Ishikawa (cell line): ENCODE measurements at regions not wholly inside any gene's neighbourhood (a gene's known extent, or its start where the extent isn't known, plus 50 kb on each side); places are given as distances from the start of the nearest gene placed in this dataset.

ENCODE experiments used
- CEBPB ChIP-seq: IDR thresholded peaks from 2 replicates; pipeline ENCODE4 v1.6.1; 2012
- EP300 ChIP-seq: IDR thresholded peaks from 2 replicates; pipeline ENCODE4 v1.6.1; 2012; ENCODE audit warnings: borderline replicate concordance
- RAD21 ChIP-seq: IDR thresholded peaks from 2 replicates; pipeline ENCODE4 v1.6.1; 2012; ENCODE audit warnings: low read depth
- REST ChIP-seq: IDR thresholded peaks from 2 replicates; pipeline ENCODE4 v1.6.1; 2012; ENCODE audit warnings: low read depth, mild to moderate bottlenecking
- TAF1 ChIP-seq: IDR thresholded peaks from 2 replicates; pipeline ENCODE4 v1.6.1; 2012; ENCODE audit warnings: low read depth, mild to moderate bottlenecking
- TCF12 ChIP-seq: IDR thresholded peaks from 2 replicates; pipeline ENCODE4 v1.6.1; 2012; ENCODE audit warnings: low read depth
- TEAD4 ChIP-seq: IDR thresholded peaks from 2 replicates; pipeline ENCODE4 v1.6.1; 2012
- YY1 ChIP-seq: IDR thresholded peaks from 2 replicates; pipeline ENCODE4 v1.6.1; 2012; ENCODE audit warnings: low read depth
- ZBTB7A ChIP-seq: IDR thresholded peaks from 2 replicates; pipeline ENCODE4 v1.6.1; 2012; ENCODE audit warnings: low read depth

GRCh38 chr5:97838214-97838613 lies 655.2 kb upstream of the RIOK2 start:
- TF ChIP-seq ZBTB7A: no peak
- no peak for TF ChIP-seq EP300
- no peak for TF ChIP-seq YY1
- TF ChIP-seq TAF1: no peak
- no peak for TF ChIP-seq RAD21
- TF ChIP-seq CEBPB: no peak
- TF ChIP-seq REST: no peak
- no peak for TF ChIP-seq TEAD4
- TF ChIP-seq TCF12: no peak
